HEK293 (cell line): ENCODE measurements at regions not wholly inside any gene's neighbourhood (a gene's known extent, or its start where the extent isn't known, plus 50 kb on each side); places are given as distances from the start of the nearest gene placed in this dataset.

ENCODE experiments used
- CTCF ChIP-seq: fragments of 450-650 bp; formaldehyde crosslinking; IDR thresholded peaks from 2 replicates; pipeline ENCODE4 v1.5.1; 2016; ENCODE audit warnings: missing biosample characterization, missing genetic modification characterization
- KLF9 ChIP-seq: fragments of 450-650 bp; formaldehyde crosslinking; IDR thresholded peaks from 2 replicates; pipeline ENCODE4 v1.5.1; 2016; ENCODE audit warnings: missing biosample characterization, missing genetic modification characterization, low read depth
- MYNN ChIP-seq: fragments of 450-650 bp; formaldehyde crosslinking; IDR thresholded peaks from 2 replicates; pipeline ENCODE4 v1.5.1; 2016; ENCODE audit warnings: missing biosample characterization, missing genetic modification characterization, borderline replicate concordance
- REPIN1 ChIP-seq: fragments of 450-650 bp; formaldehyde crosslinking; IDR thresholded peaks from 2 replicates; pipeline ENCODE4 v1.5.1; 2017; ENCODE audit warnings: missing biosample characterization, missing genetic modification characterization, low read depth
- REST ChIP-seq: fragments of 450-650 bp; formaldehyde crosslinking; IDR thresholded peaks from 2 replicates; pipeline ENCODE4 v1.5.1; 2016; ENCODE audit warnings: missing biosample characterization, missing genetic modification characterization
- SP3 ChIP-seq: fragments of 450-650 bp; formaldehyde crosslinking; IDR thresholded peaks from 2 replicates; pipeline ENCODE4 v1.5.1; 2016; ENCODE audit warnings: missing biosample characterization, missing genetic modification characterization
- YY1 ChIP-seq: fragments of 450-650 bp; formaldehyde crosslinking; IDR thresholded peaks from 2 replicates; pipeline ENCODE4 v1.5.1; 2018; ENCODE audit warnings: missing biosample characterization, missing genetic modification characterization
- ZNF23 ChIP-seq: fragments of 450-650 bp; formaldehyde crosslinking; IDR thresholded peaks from 2 replicates; pipeline ENCODE4 v1.5.1; 2016; ENCODE audit warnings: missing biosample characterization, missing genetic modification characterization, borderline replicate concordance
- ZNF274 ChIP-seq, 2 experiments: fragments of 200-500 bp in 1 of 2; fragments of 450-650 bp in 1 of 2; sonication (Bioruptor generic) in 1 of 2; formaldehyde crosslinking in 1 of 2; IDR thresholded peaks; 2 replicates each; pipeline versions ENCODE4 v1.5.1 to v1.6.1; 2014 to 2016; ENCODE audit warnings: borderline replicate concordance in 1 of 2, inconsistent platforms in 1 of 2, low read length in 1 of 2, missing biosample characterization in 1 of 2, missing genetic modification characterization in 1 of 2
- ZNF350 ChIP-seq: fragments of 450-650 bp; formaldehyde crosslinking; IDR thresholded peaks from 2 replicates; pipeline ENCODE4 v1.5.0; 2017; ENCODE audit warnings: missing biosample characterization, mild to moderate bottlenecking, missing genetic modification characterization
- ZNF513 ChIP-seq: fragments of 450-650 bp; IDR thresholded peaks from 2 replicates; pipeline ENCODE4 v1.5.1; 2018; ENCODE audit warnings: missing biosample characterization, missing genetic modification characterization
- ZNF571 ChIP-seq: fragments of 450-650 bp; formaldehyde crosslinking; IDR thresholded peaks from 2 replicates; pipeline ENCODE4 v1.5.0; 2017; ENCODE audit warnings: missing biosample characterization, missing genetic modification characterization
- ZNF624 ChIP-seq: fragments of 450-650 bp; formaldehyde crosslinking; IDR thresholded peaks from 2 replicates; pipeline ENCODE4 v1.5.1; 2017; ENCODE audit warnings: missing biosample characterization, missing genetic modification characterization
- ZNF692 ChIP-seq: fragments of 450-650 bp; formaldehyde crosslinking; IDR thresholded peaks from 2 replicates; pipeline ENCODE4 v1.5.1; 2016; ENCODE audit warnings: missing biosample characterization, missing genetic modification characterization

GRCh38 chr3:124679048-124679638 lies 51.1 kb upstream of the UMPS start:
- TF ChIP-seq SP3 (tag by site-specific recombination) (no peak), CTCF (no peak), ZNF624 (tag by site-specific recombination) (no peak), ZNF571 (tag by site-specific recombination) (no peak), YY1 (tag by site-specific recombination) (no peak), ZNF692 (no peak), ZNF23 (tag by site-specific recombination) (no peak), ZNF274 (IDR thresholded peaks at IDR 0.05; ENCODE audit: low read length) (no peak), ZNF274 (tag by site-specific recombination; IDR thresholded peaks at IDR 0.05; ENCODE audit: borderline replicate concordance) (no peak), REST (tag by site-specific recombination) (no peak), ZNF350 (tag by site-specific recombination) (no peak), REPIN1 (tag by site-specific recombination) (no peak), ZNF513 (no peak), MYNN (tag by site-specific recombination) (no peak), KLF9 (tag by site-specific recombination) (no peak)
